NT2/D1 (cell line): ENCODE measurements at regions not wholly inside any gene's neighbourhood (a gene's known extent, or its start where the extent isn't known, plus 50 kb on each side); places are given as distances from the start of the nearest gene placed in this dataset.

Experiments
- YY1 ChIP-seq: IDR thresholded peaks from 2 replicates; pipeline ENCODE4 v1.6.1; 2011; ENCODE audit not compliant: insufficient read length, insufficient read depth
- ZNF274 ChIP-seq: IDR thresholded peaks from 2 replicates; pipeline ENCODE4 v1.6.1; 2011; ENCODE audit warnings: mild to moderate bottlenecking, low read depth, low read length

GRCh38 chr7:16347066-16347826 is 74.1 kb downstream of the CRPPA start:
- no peak for TF ChIP-seq YY1
- no peak for TF ChIP-seq ZNF274
